NCI-H2196 treated with DMSO at 0.1 percent for 48 hours (cell line): ENCODE measurements at regions not wholly inside any gene's neighbourhood (a gene's known extent, or its start where the extent isn't known, plus 50 kb on each side); places are given as distances from the start of the nearest gene placed in this dataset.

Experiments used
- DNase-seq: peaks from one replicate; lab custom pipeline; 2025; ENCODE audit not compliant: unreplicated experiment; lab: John Stamatoyannopoulos, UW

DNA sequence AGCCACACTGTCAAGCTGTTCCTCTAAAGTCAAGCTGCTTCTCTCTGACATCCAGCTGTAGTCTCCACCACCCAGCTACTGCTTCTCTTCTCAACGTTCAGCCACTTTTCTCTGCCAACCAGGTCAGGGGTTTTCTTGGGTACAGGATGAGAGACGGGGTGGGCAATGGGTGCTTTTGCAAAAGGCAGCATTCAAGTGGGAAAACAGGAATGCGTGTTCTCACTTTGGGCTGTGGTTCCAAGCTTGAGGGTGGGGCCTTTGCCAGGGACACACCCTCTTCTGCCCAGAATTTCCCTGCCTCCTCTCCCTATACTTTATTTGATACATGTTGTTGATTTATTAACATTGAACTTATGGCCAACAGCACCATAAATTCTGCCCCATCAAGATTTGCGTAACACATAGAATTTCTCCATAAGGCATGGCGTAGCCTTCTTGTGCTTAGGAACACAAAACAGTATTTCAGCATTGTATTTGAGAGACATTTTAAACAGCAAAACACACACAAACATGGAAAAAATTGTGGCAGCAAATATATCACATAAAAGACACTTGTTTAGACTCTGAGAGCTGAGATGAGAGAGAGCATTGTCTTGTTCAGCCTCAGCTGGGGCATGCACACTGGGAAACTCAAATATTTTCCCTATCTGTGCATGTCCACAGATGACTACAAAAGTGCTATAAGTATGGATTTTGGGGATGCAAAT, 392.8 kb downstream of the SLITRK6 start:
- no peak for DNase-seq

DNA sequence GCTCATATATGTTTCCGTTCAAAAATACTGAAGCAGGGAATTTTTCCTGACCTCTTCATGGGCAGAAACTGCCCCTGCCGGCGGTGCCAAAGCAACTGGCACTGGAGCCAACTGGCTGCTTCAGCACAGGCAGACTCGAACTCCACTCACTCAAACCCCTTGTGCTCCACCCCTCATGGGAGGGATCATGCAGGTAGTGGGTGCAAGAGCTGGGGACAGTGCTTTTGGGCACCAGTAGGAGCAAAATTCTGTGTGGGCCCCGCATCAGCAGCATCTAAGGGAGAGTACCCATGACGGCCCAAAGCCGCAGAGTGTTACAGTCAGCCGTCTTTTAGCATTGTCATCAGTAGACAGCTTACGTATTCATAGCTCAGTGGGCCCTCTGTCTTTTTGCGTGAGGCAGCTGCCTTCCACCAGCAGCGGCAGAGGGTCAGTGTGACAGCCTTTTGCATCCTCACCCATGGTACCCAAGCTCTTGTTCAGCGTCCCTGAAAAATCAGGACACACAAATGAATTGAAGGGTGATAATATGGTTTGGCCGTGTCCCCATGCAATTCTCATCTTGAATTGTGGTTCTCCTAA, 393.8 kb downstream of the SLITRK6 start:
- no peak for DNase-seq

DNA sequence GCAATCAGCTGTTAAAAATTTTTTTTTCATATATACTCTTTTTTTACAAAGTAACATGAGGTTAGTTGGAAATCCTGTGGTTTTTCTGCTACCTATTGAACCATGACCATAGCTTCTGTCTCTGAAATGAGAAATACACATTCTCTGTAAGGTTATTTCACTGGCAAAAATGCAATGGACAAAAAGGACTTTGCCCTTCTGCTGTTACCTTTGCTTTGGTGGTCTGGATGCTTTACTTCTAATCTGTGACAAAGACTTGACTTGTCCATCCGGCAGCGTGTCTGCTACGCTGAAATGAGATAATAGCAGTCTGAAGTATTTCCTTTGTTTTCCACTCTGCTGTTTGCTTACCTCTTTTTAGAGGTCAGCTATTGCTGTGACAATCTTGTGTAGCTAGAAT, 412.8 kb downstream of the SLITRK6 start:
- DNase-seq: no peak

DNA sequence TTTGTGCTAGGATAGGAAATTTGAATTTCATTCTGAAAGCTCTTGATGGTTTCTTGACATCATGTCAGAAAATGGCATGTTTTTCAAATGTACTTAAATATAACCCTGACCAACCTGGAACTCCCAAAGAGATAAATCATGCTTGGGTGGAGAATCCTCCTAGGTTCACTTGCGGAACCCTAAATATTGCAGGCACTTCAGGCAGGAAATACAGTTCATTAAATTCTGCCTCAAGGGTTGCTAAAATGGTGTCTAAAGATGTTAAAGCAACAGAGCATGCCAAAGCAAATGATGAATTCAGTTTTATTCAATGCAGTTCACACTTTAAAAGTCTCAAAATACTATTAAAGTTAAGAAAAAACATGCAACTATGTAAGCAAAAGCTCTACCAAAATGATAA, 415.9 kb downstream of the SLITRK6 start:
- no peak for DNase-seq

DNA sequence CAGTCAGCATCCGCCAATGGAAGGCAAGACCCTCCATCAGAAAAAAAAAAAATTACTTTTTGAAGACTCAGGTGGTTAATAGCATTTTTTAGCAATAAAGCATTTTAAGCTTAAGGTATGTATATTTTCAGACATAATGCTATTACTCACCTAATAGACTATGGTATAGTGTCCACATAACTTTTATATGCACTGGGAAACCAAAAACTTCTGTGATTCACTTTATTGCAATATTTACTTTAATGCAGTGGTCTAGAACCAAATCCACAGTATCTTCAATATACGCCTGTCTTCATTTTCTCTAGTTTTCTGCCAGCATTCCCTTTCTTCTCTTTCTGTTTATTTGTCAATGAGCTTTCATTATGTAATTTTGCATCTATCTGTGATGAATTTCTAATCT, 418.1 kb downstream of the SLITRK6 start:
- DNase-seq: no peak

DNA sequence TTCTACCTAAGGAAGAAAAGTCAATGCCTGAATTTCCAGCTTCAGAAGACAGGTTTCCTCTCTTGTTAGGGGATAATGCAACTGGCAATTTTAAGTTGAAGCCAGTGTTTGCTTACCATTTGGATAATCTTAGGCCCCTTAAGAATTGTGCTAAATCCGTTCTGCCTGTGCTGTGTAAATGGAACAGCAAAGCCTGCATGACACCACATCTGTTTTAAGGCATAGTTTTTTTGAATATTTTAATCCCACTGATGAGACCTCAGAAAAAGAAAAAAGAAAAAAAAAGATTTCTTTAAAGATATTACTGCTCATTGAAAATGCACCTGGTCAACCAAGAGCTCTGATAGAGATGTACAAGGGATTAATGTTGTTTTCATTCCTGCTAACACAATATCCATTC, 419.2 kb downstream of the SLITRK6 start:
- no peak for DNase-seq

DNA sequence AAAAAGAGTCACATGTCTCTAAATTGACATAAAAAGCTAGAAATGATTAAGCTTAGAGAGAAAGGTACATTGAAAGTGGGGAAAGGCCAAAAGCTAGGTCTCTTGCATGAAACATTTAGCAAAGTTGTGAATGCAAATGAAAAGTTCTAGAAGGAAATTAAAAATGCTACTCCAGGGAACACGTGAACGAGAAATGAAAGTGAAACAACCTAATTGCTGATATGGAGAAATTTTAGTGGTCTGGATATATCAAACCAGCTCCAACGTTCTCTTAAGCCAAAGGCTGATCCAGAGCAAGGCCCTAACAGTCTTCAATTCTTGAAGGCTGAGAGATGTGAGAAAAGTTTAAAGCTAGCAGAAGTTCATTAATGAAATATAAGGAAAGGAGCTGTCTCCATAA, 419.8 kb downstream of the SLITRK6 start:
- DNase-seq: no peak

DNA sequence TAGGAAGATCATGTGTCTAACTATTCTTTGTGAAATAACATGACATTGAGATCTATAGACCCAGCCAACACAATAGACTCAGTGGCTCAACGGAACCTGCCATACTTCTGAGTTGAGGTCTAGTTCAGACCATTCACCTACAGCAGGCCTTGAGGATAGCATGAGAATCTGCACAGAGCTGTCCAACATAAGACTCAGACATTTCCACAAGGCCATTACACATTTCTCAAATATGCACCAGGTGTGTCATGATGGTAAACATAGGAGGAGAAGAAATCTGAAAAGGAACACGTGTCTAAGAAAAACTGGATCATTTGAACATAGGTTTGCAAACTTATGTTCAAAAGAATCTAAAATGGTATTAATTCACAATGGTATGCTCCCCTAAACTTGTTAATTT, 421.4 kb downstream of the SLITRK6 start:
- no peak for DNase-seq

DNA sequence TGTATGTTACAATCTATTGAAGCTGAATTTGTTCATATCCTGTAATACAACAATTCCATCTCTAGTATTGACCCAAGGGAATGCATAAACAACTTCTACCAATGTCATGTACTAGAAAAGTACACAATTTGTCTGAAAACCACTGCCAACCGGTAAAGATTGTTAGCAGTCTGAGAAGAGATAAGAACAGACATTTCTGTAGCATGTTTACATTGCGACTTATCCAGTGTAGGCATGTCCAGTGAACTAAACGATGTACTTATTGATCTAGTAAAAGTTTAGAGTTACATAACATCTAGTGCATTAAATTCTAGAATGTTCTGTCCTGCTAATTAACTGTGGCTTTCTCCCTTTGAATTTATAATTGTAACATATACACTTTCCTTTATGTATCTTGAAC, 425.9 kb downstream of the SLITRK6 start:
- no peak for DNase-seq

DNA sequence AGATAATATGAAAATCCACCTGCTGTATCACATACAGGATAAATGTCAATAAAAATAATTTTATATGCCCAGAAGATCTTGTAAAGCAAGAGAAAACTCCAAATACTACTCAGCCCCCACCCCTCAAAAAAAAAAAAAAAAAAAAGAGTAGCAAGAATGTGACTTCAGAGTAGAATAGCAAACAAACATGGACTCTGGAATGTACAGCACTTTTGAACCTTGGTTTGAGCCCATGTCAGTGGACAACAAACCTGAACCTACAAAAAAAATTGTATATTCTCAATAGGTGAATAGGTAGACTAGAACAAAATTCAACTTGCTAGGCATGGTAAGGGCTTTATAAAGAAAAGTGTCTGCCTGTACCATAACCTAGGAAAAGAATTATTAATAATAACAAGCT, 428.0 kb downstream of the SLITRK6 start:
- DNase-seq: no peak

DNA sequence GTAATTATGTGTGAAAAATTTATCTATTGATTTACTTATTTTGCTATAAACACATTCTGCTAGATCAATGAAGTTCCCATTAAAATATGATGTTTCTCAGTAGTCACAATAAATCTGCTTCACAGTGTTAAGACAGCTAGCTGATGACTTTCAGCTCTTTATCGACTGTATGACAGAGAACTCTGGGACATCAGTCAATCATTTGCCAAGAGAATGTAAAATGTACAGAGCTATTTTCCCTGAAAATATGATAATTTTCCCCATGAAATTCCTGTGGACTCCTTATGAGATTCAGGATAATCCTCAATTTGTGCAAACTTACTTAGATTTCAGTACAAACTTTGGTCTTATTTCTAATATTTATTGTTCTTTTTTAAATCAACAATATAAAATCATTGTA, 430.5 kb downstream of the SLITRK6 start:
- no peak for DNase-seq

DNA sequence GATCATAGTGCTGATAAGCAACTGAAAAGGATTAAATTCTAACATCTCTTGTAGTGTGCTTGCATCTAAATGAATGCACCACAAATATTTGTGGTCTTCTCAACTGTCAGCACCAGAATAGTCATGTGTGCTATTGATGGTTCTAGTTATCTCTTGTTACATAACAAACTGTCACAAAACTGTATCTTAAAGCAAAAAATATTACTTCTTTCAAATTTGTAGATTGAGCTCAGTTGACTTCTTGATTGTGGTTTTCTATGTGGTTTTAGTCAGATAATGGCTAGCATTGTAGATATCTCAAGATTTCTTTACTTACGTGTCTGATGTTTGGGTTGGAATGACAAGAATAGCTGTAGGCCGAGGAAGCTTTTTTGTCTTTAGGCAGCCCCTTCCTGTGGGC, 431.3 kb downstream of the SLITRK6 start:
- DNase-seq: no peak

DNA sequence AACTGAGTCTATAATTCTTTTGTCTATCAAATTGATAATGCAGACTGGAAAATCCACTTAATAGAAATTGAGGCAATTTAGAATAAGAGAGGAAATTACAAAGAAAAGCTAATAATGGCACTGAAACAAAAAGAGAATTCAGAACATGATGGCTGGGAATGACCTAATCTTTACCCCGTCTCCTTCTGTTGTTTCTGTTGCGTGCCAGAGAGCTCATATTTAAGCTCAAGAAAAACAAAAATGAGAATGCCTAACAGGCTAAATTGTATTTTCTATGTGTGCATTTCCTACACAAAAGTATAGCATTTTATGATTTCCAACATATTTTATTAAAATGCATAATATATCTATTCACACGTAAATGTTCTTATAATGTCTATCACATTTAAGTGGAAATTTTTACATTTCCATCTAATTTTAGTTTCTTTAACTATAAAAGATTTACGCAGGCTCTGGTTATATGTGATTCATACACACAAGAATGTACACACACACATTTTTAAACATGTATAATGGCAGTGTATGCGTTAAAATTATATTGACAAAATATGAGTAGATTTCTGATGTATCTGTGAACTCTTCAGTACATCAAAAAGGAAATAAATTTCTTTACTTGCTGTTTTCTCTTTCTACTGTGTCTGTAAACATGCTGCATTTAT, 432.3 kb downstream of the SLITRK6 start:
- DNase-seq: no peak

DNA sequence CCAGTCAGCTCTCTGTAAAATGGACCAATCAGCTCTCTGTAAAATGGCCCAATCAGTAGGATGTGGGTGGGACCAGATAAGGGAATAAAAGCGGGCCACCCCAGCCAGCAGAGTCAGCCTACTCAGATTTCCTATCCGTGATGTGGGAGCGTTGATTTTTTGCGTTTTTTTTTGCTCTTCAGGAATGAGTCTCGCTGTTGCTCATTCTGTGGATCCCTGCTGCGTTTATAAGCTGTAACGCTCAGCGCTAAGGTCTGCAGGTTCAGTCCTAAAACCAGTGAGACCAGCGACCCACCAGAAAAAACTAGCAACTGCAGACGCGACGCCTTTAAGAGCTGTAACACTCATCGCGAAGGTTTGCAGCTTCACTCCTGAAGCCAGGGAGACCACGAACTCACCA, 435.7 kb downstream of the SLITRK6 start:
- DNase-seq: no peak

DNA sequence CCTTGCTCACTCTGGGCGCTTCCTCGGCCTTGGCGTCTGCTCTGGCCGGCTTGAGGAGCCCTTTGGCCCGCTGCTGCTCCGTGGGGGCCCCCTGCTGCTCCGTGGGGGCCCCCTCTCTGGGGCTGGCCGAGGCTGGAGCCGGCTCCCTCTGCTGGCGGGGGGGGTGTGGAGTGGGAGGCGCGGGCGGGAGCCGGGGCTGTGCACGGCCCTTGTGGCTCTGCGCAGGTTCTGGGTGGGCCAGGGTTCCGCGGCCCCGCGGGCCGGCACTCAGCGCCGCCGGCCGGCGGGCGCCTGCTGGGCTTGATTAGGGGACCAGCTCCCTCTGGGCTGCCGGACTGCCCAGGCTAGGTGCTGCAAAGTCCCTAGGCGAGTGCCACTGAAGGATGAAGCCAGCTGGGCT, 436.2 kb downstream of the SLITRK6 start:
- no peak for DNase-seq

DNA sequence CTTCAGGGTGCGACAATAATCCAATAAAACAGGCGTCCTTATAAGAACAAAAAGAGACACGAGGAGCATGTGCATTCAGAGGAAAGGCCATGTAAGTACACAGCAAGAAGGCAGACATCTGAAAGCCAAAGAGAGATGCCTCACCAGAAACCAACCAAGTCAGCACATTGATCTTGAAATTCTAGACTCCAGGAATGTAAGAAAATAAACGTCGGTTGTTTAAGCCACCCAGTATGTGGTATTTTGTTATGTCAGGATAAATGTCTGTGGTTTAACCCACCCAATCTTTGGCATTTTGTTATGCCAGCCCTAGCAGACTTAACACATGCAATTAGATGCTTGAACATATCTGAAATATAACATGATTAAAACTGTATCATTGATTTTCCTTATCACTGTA, 452.0 kb downstream of the SLITRK6 start:
- DNase-seq: no peak

DNA sequence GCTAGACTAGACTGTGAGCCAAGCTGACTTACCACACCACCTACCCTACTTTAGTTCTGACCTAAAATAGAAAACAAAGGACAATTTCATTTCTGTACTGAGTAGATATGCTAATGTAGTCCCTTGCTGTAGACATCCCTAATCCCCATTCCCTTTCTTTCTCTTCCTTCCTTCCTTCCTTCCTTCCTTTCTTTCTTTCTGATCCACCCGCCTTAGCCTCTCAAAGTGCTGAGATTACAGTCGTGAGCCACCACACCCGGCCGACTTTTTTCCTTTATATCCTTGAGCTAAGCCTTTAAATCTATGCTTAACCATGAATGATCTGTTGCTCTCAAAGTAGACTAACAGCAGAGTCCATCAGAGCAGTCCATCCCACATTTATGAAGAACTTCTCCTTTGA, 465.0 kb downstream of the SLITRK6 start:
- DNase-seq: no peak

DNA sequence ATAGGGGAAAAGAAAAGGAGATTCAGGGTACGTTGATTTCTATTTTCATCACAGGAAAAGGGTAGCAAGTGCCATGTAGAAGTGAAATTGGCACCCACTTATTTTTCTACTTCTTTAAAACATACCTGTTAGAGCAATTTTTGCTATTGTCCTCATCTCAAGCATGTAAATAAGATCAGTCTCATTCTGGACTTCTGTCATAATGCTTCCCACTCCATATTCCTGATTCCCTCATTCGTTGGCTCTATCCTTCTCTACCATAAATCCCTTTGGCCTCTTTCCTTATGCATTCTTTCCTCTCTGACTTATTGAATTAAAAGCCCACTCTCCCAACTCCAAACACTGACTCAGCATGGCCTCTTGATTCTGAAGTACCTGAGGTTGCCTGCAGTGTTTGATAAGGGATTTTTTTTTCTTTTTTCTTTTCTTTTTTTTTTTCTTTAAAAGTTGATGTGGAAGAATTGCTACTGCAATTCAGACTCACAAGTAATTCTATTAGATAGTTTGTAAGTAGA, 465.7 kb downstream of the SLITRK6 start:
- DNase-seq: no peak

DNA sequence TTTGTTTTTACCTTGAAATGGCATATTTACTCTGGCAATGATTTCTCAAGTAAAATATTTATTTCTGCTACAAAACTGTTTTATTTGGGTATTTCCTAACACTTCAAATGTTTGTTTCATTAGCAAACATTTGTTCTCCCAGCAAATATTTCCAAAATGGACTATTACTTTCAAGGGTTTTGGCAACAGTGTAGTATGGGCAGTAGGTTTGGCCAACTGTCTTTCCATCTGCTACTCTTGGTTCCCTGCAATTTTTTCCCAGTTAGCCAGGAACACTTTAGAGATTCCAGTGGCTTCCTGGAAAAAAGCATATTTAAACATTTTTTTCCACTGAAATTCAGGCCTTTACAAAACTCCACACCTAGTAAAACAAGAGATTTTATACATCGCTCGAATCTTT, 466.6 kb downstream of the SLITRK6 start:
- no peak for DNase-seq

DNA sequence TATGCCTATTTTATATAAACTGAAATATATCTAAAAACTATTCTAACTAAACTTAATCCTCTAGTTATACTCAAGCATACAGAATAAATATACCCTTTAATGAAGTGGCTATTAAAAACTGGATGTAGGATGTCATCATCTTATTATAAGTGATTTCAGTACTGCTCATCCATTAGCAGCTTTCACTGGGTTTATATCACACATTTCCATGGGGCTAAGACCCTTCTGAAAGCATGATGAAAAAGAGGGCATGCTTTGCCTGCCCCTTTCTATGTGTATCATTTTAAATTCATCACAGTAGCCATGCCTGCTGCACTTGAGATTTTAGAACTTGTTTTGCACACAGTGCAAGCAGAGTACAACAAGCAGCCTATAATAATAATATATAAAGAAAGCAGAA, 477.5 kb downstream of the SLITRK6 start:
- no peak for DNase-seq

DNA sequence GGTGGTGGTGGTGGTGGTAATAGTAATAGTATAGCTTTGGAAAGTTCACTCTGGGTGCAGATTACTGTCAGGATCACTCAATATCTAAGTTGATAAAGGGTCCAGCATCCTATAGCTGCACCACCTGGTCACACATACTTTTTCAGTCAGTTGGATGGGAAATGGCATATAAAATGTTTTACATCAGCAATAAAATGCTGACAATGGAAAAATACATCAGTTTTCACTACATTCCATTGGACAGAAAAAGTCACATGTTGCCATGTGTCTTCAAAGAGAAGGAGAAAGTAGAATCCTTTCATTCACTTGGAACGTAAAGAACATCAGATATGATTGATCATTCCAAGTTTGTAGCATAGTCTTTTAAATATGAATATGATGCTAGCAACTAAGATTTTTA, 481.4 kb downstream of the SLITRK6 start:
- no peak for DNase-seq

DNA sequence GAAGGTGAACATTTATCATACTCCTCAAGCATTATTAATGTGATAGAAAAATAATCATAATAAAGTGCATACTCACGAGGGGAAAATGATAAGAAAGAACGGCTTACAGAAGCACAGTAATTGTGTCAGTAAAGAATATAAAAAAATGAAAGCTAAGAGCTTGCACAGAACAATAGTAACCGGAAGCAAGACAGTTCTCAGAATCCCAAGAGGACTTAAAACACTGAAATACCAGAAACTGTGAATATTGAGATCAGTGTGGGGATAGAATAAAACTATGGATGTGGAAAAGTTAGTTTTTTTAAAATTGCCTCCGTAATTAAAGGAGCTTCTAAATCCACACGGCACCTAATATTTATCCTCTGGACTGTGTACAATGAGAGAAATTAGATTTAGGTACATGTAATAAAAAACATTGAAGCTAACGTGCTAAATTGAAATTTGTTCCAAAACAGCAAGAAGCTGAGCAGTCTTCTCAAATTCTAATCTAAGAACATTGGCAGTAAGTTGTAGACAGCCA, 482.7 kb downstream of the SLITRK6 start:
- DNase-seq: no peak
